Coronary artery (tissue), 2 donors: ENCODE measurements at regions not wholly inside any gene's neighbourhood (a gene's known extent, or its start where the extent isn't known, plus 50 kb on each side); places are given as distances from the start of the nearest gene placed in this dataset.
"Not testable (repeated sequence)": the region's sequence is repeated elsewhere in the genome, so short reads cannot be mapped to it uniquely, and the experiment has no call there.

Experiments
- DNase-seq: peaks from one replicate; pipeline ENCODE4 v3.0.0-alpha.2; 2017; ENCODE audit warnings: low spot score
- H3K27ac ChIP-seq, 2 donors: fragments of 200-600 bp; sonication (generic); one replicate each; pipeline ENCODE4 v1.5.1; 2016 to 2019
- H3K4me3 ChIP-seq: fragments of 200-600 bp; sonication (generic); 2 replicates; pipeline ENCODE4 v1.5.1; 2016; ENCODE audit warnings: mild to moderate bottlenecking, moderate library complexity
- CTCF ChIP-seq: fragments of 200-600 bp; sonication (generic); IDR thresholded peaks from one replicate; pipeline ENCODE4 v1.5.1; 2019; ENCODE audit warnings: antibody characterized with exemption

- no peak overlapping the region for H3K4me3 ChIP-seq
Measured at GRCh38 chr4:59666645-59667044, 1533.5 kb upstream of the ADGRL3 start.

GRCh38 chr4:59671037-59671436 lies 1529.1 kb upstream of the ADGRL3 start:
- DNase-seq: no peak
- TF ChIP-seq CTCF: no peak
- Histone ChIP-seq H3K27ac (no peak overlapping the region), H3K4me3 (no peak overlapping the region)

More at GRCh38 chr4:59666645-59667044, 1533.5 kb upstream of the ADGRL3 start:
- no peak for TF ChIP-seq CTCF
- no peak overlapping the region for H3K27ac ChIP-seq
- no peak for DNase-seq

GRCh38 chr4:59676389-59676788 lies 1523.7 kb upstream of the ADGRL3 start:
- H3K27ac ChIP-seq: no peak overlapping the region
- no peak for DNase-seq
- H3K4me3 ChIP-seq: no peak overlapping the region
- TF ChIP-seq CTCF: no peak

GRCh38 chr4:59676992-59677391 lies 1523.1 kb upstream of the ADGRL3 start:
- H3K27ac ChIP-seq, DNase-seq, H3K4me3 ChIP-seq: not testable (repeated sequence)

GRCh38 chr4:59685626-59686025 lies 1514.5 kb upstream of the ADGRL3 start:
- TF ChIP-seq CTCF: no peak
- H3K27ac ChIP-seq: no peak overlapping the region
- H3K4me3 ChIP-seq: no peak overlapping the region
- DNase-seq: no peak

GRCh38 chr4:59689149-59689548 lies 1511.0 kb upstream of the ADGRL3 start:
- no peak for TF ChIP-seq CTCF

GRCh38 chr4:59695355-59696053 lies 1504.6 kb upstream of the ADGRL3 start:
- TF ChIP-seq CTCF: no peak
- H3K4me3 ChIP-seq: no peak overlapping the region
- no peak for DNase-seq
- no peak overlapping the region for H3K27ac ChIP-seq

More at GRCh38 chr4:59689149-59689548, 1511.0 kb upstream of the ADGRL3 start:
- no peak for DNase-seq
- Histone ChIP-seq H3K4me3 (no peak overlapping the region), H3K27ac (no peak overlapping the region)
